ENCODE measurements at regions not wholly inside any gene's neighbourhood (a gene's known extent, or its start where the extent isn't known, plus 50 kb on each side); places are given as distances from the start of the nearest gene placed in this dataset.
A peak's percentile ranks its signal among the peaks of the same experiment; 100 is the strongest.

DNA sequence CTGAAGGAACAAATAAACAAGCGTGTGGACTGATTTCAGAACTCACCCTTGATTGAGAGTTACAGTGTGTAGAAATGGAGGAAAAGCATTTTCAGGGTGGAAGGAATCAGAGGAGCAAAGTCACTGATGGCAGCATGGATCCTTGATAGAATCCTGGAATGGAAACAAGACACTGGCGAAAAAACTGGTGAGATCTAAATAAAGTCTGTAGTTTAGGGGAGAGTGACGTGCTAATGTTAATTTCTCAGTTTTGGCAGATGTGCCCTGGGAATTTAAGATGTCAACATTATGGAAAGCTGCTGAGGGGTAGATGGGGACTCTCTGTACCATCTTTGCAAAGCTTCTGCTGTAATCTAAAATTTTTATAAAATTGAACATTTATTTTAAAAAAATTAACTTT lies 378.0 kb downstream of the UQCRFS1 start:
- no peak for DNase-seq

DNA sequence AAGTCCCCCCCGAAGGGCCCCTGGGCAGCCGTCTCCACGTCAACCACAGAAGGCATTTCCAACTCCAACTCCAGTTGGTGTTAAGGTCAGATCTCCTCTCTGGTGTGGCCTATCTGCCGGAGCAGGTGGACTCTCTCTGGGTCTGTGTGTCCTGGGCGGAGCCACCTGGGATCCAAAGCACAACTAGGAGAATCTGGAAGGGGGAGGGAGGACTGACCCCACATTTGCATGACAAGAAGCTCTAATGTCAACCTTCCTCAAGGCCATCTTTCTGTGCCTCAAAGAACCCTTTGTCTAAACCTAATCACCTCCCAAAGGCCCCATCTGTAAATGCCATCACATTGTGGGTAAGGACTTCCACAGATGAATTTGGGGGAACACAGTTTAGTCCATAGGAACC lies 381.5 kb downstream of the UQCRFS1 start:
- no peak for DNase-seq

DNA sequence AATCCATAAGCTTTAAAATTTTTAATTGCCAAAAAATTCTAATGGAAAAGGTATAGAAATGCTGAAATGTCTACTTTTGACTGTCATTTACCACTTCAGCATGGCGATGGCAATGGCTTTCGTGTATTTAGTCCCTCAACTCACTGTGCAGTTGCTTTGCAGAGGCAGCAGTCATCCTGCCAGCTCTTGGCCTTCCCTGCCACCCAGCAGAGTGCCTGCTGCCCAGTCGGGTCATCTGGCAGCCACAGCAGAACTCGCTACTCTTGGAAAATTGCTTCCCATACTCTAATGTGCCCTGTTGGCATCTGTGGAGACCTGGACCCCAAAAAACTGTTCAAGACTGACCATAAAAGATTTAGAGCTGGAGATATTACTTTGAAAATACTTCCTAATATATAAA lies 383.2 kb downstream of the UQCRFS1 start:
- DNase-seq: no peak

DNA sequence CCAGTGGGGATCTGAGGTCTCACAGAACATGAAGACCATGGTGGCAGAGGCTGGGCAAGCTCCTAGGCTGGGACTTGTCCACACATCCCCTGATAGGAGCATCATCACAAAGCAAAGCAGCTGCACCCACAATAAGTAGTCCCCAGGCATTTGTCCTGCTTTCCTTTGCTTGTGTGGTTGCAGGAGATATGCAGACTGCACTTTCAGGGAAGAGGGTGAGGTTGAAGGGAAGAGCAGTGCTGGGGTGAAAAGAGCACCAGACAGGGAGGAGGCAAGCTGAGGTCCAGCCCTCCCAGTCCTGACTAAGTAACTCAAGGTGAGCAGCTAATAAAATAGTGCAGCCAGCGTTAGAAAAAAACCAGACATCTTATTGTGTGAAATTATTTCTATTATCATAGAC lies 383.6 kb downstream of the UQCRFS1 start:
- no peak for DNase-seq

DNA sequence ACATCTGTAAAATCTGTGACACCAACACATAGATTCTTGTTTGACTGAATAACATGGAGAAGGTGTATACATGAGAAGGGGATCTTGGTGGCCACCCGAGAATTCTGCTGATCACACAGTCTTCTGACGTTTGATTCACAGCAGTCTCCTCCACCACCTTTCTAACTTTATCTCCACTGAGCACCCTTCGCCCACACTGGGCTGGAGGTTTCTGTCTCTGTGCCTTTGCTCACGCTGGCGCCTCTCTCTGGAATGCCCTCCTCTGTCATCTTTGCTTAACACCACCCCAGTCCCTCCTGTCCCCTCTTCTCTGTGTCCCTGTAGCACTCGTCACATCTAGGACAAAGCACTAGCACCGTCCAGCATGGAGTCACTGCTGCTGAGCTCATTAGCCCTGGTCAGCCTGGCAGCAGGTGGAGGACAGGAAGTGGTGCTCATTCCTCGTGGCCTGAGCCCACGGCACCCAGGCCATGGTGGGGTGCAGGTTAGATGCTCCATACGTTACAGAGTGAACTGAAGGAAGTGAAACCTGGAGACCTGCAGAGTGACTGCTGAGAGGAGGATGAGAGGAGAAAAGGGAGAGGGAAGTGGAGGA lies 384.6 kb downstream of the UQCRFS1 start:
- no peak for DNase-seq

DNA sequence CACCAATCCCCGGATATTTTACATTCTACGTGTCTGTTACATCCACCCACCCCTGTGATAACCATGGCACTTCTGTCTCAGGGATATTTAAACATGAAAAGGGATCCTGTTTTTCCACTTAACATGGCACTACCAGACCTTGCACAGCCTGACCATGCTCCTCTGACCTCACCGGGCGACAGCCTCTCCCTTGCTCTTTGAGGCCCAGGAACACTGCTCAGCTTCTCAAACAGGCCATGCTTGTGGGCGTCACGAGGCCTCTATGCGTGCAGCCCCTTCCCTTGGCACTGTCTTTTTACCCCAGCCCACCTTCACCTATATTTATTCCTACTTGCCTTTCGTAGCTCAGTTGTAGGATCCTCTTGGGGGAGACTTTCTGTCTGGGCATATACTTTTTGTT lies 385.6 kb downstream of the UQCRFS1 start:
- DNase-seq: no peak

DNA sequence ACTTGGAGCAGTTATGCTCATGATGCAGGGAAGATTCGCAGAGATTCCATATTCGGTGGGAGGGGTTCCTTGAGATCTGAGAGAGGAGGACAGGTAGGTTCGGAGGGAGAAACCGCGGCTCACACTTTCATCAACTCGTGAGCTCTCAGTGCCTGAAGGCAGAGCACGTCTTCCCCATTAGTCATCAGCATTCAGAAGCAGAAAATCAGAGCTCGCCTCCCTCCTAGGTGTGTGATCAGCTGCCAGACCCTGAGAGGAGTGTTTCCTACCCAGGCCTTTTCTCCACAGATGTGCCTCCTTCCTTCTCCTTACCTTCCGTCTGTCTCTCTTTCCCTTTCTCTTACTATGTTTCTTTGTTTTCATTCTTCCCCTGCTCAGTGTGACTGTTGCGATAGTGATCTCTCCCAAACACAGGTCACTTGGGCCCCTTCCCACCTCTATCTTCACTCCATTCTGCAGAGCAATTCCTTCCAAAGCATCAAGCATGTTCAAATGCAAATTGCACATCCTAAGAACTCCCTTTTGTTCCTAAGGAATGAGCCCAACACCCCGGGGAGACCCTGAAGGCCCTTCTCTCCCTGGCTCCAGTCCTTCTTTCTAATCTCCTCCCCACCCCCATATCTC lies 389.5 kb downstream of the UQCRFS1 start:
- DNase-seq: no peak

DNA sequence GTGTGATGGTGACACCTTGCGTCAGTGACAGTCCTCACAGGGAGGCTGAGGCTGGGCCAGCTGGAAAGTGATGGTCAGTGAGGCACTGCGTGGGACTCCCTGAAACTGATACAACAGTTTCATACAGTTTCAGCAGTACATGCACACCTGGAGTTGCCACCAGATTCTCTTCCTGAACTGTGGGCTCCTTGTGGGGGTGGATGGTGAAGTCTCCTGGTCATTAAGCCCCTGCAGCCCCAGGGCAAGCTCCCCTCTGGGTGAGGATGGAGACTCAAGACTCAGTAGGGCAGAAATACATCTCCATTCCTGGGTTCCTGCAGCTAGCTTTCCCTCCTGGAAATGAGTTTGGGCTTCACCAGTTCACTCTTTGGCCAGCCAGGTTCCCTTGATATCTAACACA lies 392.7 kb downstream of the UQCRFS1 start:
- DNase-seq: no peak

DNA sequence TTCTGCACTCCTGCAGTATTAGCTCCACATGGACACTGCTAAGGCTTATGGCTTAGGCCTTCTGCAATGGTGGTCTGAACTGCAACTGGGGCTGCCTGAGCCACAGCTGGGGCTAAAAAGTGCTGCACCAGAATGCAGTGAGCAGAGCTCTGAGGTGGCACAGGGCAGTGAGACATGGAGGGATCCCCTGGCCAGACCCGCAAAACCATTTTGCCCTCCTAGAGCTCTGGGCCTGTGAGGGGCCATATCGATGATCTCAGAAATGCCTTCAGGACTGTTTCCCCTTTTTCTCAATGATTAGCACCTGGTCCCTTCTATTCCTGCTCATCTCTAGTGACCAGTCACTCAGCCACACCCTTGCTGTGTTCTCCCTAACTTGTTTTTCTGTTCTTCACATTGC lies 397.7 kb downstream of the UQCRFS1 start:
- DNase-seq: no peak

DNA sequence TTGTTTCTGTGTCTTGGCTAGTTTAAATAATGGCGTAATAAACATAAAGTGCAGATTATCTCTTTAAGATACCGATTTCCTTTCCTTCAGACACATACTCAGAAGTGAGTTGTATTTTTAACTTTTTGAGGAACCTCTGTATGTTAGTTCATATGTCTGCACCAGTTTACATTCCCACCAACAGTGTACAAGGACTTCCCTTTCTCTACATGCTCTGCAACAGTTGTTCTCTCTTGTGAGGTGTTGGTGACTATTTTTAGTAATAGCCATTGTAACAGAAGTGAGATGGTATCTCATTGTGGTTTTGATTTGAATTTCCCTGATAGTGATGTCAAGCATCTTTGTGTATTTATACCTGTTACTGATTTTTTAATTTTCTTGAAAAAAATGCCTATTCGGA lies 418.6 kb downstream of the UQCRFS1 start:
- no peak for DNase-seq

DNA sequence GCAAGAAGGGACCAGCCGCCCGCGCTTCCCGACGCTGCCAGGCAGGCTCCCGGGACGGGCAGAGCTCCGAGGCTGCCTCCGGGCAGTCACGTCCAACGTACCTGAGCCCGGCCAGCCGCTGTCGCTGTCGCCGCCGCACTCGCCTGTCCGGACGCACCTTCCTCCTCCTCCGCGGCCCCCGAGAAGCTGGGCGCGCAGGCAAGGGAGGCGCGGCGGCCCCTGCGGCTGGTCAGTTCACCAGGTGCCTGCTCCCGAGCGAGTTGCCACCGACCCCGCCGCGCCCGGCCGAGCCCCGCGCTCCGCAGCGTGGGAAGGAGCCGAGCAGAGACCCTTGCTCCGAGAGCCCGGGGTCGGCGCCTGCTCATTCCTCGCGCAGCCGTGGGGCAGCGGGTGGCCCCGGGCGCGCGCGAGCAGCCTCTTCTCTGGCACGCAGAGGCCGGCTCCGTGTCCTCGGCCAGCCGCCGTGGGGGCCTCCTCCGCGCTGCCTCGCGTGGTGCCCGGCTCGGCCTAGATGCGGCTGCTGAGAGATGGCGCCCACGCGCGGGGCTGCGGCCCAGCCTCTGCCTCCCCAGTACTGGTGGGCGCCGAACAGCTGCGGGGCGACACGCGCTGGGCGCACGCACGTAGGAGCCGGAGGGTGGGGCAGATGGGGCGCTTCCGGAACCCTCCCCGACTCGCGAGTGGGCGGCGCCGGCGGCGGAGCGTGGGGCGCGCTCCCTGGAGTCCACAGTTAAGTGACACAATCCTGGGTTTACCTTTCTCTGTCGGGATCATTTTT lies 419.4 kb downstream of the UQCRFS1 start:
- DNase-seq: no peak

DNA sequence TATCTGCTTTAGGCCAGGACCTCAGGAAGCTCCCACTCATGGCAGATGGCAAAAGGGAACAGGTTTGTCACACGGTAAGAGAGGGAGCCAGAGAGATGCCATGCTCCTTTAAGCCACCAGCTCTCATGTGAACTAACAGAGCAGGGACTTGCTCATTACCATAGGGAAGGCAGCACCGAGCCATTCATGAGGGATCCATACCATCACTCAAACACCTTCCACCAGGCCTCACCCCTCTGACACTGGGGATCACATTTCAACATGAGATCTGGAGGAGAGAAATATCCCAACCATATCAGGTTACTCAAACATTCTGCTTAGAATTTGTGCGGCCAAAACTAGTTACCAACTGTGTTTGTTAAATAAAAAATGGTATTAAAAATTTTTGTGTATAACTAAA lies 427.0 kb downstream of the UQCRFS1 start:
- DNase-seq: no peak

DNA sequence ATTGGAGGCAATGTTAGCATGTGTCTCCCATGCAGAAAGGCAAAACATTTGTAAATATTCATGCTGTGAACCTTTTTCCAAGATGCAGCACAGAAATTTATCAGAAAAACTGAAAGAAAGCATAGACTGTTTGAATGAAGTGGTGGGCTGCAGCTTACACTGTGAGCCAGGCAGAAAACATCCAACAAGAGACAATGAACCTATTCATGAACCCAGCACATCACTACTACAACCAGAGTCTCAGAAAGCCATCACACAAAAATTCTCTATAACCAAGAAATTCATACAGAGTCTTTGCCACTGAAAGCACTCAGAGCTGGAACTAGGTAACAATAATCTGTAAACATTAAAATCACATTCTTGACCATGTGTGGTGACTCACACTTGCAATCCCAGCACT lies 448.9 kb downstream of the UQCRFS1 start:
- DNase-seq: no peak

DNA sequence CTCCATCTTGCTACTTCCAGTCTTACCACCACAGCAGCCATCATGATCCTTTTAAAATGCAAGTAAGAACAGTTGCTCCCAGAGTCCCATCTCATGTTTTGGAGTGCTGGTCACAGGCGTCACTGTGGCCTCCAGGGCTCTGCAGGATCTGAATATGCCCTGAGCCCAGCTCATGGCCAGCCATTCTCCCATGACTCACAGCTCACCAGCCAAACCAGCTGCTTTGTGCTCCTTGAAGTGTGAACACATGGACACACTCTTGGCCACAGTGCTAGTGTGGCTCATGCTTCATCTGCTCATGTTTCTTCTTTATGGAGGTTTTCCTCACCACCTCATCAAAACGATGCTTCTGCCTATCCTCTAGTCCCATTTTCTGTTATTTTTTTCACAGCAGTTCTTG lies 466.5 kb downstream of the UQCRFS1 start:
- no peak for DNase-seq

DNA sequence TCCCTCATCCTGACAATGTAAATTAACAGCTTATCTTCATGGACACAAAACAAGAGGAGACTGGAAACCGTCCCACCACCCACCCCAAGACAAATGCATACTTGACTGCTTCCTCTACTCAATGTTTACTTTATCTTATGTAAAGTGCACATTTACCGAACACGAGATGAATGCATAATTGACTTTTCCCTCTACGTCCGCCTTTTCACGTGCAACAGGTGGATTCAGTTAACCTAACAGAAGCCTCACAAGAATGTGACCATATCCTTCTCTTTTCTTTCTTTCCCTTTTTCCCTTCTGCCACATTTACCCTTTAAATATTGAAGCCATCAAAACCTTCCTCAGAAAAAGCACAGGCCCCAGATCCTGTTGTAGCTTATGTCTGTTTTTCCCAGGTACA lies 468.0 kb downstream of the UQCRFS1 start:
- DNase-seq: no peak

DNA sequence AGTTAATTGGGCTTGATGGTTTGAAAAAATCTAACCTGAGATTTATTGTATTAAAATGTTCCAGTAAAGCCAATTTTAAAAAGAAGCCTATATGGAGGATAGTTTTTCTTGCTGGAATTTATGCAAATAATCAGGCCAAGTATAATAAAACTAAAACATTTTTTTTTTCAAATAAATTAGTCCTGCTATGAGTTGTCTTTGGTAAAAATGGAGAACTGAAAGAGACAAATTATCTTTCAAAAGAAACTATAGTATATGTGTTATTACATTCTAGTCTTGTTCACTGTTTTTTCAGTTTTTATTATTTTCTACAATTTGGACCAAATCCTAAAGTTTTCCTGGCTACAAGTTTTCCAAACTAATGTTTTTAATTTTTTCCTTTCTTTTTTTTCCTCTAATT lies 468.9 kb downstream of the UQCRFS1 start:
- DNase-seq: no peak

DNA sequence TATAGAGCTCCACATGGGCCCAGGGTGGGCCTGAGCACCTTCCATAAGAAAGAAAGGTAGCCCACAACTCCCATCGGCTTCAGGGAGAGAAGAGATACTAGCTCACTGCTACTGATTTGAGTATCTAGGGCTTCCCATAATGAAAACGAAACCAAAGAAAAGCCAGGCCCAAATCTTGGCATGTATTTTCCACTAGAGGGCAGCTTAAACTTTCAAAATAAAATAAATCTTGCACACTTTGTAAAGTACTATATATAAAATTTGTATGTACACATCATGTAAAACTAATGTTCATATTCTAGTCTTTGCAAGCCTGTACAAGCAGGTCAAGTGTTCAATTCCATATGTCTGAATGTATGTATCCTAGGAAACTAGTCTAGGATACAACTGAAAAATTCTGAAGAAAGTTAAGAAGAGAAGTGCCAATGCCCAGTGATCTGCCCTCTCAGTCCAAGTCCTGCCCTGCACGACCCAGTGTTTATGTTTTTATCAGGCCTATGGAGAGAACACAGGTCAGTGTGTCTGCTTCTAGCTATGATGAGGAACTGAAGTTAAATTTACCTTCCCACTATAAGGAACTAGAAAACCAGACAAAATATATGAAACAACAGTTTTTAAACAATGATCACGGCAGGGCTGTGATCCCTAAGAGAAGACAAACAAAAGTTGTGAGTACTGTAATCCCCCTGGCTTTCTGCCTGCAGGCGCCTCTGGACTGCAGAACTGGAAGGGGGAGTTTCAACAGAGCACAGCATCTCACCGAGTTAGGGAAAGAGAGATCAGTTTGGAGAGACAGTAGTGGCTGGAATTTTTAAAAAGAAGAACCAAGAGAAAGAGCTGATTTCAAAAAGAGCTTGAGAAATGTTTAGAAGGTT lies 475.7 kb downstream of the UQCRFS1 start:
- DNase-seq: peak; percentile 2

DNA sequence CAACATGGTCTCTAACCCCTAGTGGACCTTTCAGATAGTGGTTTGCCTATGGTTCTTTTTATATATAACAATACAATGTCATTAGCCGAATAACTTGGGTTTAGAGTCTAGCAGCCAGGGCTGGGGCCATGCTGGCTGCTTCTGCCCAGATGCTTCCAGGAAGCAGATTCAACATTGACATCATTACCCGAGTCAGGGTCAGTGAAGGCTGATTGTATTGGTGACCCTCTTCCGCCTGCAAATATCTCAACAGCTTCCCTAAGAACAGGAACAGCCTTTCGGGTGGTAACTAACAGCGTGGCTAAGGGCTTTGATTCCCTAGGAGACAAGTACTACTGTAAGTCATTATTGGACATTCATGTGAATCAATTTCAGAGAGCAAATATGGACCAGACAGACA lies 476.4 kb downstream of the UQCRFS1 start:
- no peak for DNase-seq

DNA sequence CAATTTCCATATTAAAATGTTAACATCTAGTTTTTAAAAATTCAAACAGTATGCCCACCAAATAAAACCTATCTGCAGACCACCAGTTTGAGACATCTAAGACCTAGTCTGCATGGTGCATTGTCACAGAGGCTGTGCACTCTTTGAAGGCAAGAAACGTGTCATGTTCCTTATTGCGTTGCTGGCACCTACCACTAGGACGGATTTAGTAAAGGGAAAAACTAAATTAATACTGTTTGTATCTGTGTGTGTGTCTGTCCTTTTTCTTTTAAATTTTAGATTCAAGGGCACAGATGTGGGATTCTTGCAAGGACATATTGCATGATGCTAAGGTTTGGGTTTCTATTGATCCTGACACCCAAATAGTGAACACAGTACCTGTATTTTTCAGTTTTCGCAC lies 481.4 kb downstream of the UQCRFS1 start:
- no peak for DNase-seq

DNA sequence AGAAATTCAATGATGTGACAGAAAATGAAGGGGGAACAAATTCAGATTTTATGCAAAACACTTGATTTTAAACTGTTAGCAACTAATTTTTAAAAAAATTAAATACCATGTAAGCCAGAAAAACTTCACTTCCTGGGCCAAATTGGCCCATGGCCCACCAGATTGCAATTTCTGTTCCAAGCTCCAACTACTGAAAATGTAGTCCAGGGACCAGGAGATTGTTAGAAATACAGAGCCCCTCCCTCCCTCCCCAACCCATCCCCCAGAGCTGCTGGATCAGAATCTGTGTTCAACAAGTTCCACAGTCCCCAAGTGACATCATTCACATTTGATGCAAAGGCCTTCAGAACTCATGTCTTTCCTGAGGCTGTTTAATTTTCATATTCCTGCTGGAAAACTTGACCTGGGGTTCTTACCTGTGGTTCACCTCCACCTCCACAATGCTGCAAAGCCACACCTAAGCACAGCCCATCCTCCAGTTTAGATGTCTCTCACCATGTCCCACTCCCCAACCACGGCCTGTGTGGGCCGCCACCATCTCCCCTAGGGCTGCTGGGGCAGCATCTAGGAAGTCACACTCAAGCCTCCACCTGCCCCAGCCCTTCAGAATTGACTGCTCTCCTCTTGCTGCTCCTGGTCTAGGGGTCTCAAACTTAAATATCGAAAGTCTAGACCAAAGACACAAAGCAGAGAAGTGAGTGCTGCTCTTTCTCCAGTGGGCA lies 482.0 kb downstream of the UQCRFS1 start:
- no peak for DNase-seq

DNA sequence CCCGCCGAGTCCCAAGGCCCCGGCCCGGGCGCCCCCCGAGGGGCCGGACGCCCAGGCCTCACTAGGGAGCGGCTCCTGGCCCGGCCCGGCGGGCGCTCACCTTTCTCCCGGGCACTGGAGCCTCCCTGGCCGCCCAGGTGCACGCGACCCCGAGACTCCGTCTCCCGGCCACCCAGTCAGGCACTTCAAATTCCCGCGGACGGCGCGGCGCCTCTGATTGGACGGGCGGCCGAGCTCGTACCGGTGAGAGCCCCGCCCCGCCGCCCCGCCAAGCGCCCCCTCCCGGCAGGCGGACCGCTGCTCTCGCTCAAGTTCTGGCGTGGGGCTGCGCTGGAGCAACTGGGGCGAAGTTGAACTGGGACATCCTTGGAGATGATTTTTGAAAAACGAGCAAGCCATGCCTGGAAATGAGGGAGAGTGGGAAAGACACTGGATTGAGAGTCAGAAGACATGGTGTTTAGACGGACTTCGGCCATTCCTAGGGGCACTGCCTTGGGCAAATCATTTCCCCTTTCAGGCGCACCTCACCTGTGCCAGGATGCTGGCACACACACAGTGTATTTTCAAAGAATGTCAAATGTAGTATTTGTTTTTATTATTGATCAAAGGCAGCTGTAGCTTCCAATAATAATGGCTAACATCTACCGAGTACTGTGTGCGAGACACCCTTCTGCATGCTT lies 485.3 kb downstream of the UQCRFS1 start:
- no peak for DNase-seq
